Uterus (tissue), 3 donors: ENCODE measurements at regions not wholly inside any gene's neighbourhood (a gene's known extent, or its start where the extent isn't known, plus 50 kb on each side); places are given as distances from the start of the nearest gene placed in this dataset.

ENCODE experiments used
- DNase-seq, 2 donors: peaks; one replicate each; pipeline ENCODE4 v3.0.0-alpha.2; 2019 to 2020
- H3K27ac ChIP-seq, 2 donors: fragments of 200-600 bp; sonication (generic); 1 replicate in 1 of 2; 2 replicates in 1 of 2; pipeline ENCODE4 v1.5.1; 2016 to 2018
- H3K27me3 ChIP-seq, 2 donors: fragments of 200-600 bp; sonication (generic); one replicate each; pipeline ENCODE4 v1.5.1; 2018 to 2019; ENCODE audit warnings: control low read depth in 1 of 2
- H3K36me3 ChIP-seq, 2 donors: fragments of 200-600 bp; sonication (generic); one replicate each; pipeline ENCODE4 v1.5.1; 2019; ENCODE audit warnings: control low read depth in 1 of 2
- H3K4me1 ChIP-seq, 2 donors: fragments of 200-600 bp; sonication (generic); one replicate each; pipeline ENCODE4 v1.5.1; 2018 to 2019; ENCODE audit warnings: control low read depth in 1 of 2
- H3K4me3 ChIP-seq, 2 donors: fragments of 200-600 bp; sonication (generic); 1 replicate in 1 of 2; 2 replicates in 1 of 2; pipeline ENCODE4 v1.5.1; 2018 to 2019; ENCODE audit warnings: mild to moderate bottlenecking in 1 of 2
- H3K9me3 ChIP-seq, 2 donors: fragments of 200-600 bp; sonication (generic); one replicate each; pipeline ENCODE4 v1.5.1; 2019; ENCODE audit warnings: control low read depth in 1 of 2
- POLR2A ChIP-seq, 2 donors: fragments of 450-650 bp; IDR thresholded peaks; one replicate each; pipeline ENCODE4 v1.6.1; 2016; ENCODE audit warnings: antibody characterized with exemption in 2 of 2, mild to moderate bottlenecking in 1 of 2, moderate library complexity in 1 of 2
- intact Hi-C: fragments of 100-400 bp; cut with DNase I; formaldehyde crosslinking; loops from one replicate; pipeline ENCODE4 v1.15.1; 2023; ENCODE audit warnings: low total_unique reads
- TF ChIP-seq, protein P1 (sequence below), 4 experiments: fragments of 200-600 bp in 2 of 4; fragments of 450-650 bp in 2 of 4; sonication (generic) in 2 of 4; IDR thresholded peaks; one replicate each; pipeline ENCODE4 v1.5.1; 2016 to 2019; ENCODE audit warnings: antibody characterized with exemption in 4 of 4, mild to moderate bottlenecking in 2 of 4, moderate library complexity in 1 of 4
- donor health status: DM: yes; HTN: yes; CAD: no.

DNA sequence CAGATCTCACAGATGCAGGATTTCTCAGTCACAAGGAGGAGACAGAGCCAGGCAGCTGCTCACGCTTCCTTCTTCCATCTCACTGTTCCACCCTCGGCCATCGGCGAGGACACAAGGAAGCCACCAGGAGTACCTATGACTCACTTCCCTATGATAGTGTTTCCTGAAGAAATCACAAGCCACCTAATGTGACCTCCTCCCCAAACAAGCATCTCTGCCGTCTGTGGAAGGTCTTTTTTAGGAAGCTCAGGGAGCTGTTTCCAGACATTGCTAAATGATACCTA is 672.7 kb downstream of the TBC1D22A start:
- Histone ChIP-seq H3K27ac (no peak overlapping the region), H3K27me3 (no peaks in the 10 kb centered on the region), H3K4me3 (no peak overlapping the region), H3K4me1 (no peaks in the 10 kb centered on the region), H3K36me3 (no peaks in the 10 kb centered on the region), H3K9me3 (no peaks in the 10 kb centered on the region)
- no peak for TF ChIP-seq POLR2A (IDR thresholded peaks at IDR 0.05)
- TF ChIP-seq, protein P1, sequence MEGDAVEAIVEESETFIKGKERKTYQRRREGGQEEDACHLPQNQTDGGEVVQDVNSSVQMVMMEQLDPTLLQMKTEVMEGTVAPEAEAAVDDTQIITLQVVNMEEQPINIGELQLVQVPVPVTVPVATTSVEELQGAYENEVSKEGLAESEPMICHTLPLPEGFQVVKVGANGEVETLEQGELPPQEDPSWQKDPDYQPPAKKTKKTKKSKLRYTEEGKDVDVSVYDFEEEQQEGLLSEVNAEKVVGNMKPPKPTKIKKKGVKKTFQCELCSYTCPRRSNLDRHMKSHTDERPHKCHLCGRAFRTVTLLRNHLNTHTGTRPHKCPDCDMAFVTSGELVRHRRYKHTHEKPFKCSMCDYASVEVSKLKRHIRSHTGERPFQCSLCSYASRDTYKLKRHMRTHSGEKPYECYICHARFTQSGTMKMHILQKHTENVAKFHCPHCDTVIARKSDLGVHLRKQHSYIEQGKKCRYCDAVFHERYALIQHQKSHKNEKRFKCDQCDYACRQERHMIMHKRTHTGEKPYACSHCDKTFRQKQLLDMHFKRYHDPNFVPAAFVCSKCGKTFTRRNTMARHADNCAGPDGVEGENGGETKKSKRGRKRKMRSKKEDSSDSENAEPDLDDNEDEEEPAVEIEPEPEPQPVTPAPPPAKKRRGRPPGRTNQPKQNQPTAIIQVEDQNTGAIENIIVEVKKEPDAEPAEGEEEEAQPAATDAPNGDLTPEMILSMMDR (IDR thresholded peaks at IDR 0.05), result no peak
- intact Hi-C loops, result no loop called here
- no peak for DNase-seq

DNA sequence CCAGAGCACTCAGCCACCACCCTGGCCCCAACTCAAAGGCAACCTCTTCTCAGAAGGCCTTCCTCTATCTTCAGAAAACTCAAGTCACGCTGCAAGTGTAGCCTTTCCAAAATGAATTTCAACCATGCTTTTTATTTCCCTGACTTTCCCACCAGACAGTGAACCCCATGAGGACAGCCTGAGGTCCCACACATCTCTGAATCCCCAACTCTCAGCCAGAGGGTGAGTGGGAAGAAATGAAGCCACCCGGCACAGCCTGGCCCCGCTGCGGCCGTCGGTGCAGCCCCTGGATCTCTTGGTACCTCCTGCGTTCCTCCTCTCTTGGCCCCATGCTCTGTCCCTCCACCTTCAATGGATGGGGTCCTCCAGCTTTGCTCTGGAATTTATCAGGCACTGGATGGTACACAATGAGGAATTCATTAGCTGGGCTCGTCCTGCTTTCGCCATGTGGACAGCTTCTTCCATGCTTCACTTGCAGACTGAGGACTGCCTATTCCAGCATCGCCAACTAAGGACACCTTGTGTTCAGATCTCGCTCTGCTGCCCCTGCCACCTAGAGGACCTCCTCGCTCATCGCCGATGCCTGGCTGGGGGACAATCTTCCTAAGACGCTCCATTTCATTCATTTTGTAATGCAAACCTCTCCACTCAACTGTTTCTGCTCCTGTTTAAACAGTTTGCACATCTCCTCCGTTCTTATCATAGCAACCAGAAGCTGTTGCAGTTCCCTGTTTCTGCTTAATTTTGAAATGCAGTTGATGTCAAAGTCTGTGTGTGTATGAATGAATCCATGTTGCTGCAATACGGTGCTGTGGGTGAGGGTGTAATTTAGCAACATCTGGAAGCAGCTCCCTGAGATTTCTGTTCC is 672.1 kb downstream of the TBC1D22A start:
- TF ChIP-seq, protein P1 (IDR thresholded peaks at IDR 0.05), result no peak
- no peak for TF ChIP-seq POLR2A (IDR thresholded peaks at IDR 0.05)
- Histone ChIP-seq H3K27me3 (no peaks in the 10 kb centered on the region), H3K4me1 (no peaks in the 10 kb centered on the region), H3K9me3 (no peaks in the 10 kb centered on the region), H3K4me3 (no peak overlapping the region), H3K27ac (no peak overlapping the region), H3K36me3 (no peaks in the 10 kb centered on the region)
- intact Hi-C loops, result no loop called here
- no peak for DNase-seq

GRCh38 chr22:47433627-47434026 is 671.2 kb downstream of the TBC1D22A start:
- H3K27me3 ChIP-seq, result no peaks in the 10 kb centered on the region
- H3K9me3 ChIP-seq, result no peaks in the 10 kb centered on the region
- H3K27ac ChIP-seq, result no peak overlapping the region
- intact Hi-C loops, result no loop called here
- no peak for DNase-seq
- no peak for TF ChIP-seq POLR2A (IDR thresholded peaks at IDR 0.05)
- TF ChIP-seq, protein P1 (IDR thresholded peaks at IDR 0.05), result no peak
- no peak overlapping the region for H3K4me3 ChIP-seq
- no peaks in the 10 kb centered on the region for H3K4me1 ChIP-seq
- H3K36me3 ChIP-seq, result no peaks in the 10 kb centered on the region

GRCh38 chr22:47432683-47433082 is 670.2 kb downstream of the TBC1D22A start:
- Histone ChIP-seq H3K27me3 (no peaks in the 10 kb centered on the region), H3K4me1 (no peaks in the 10 kb centered on the region), H3K4me3 (no peak overlapping the region), H3K9me3 (no peaks in the 10 kb centered on the region), H3K27ac (no peak overlapping the region), H3K36me3 (no peaks in the 10 kb centered on the region)
- TF ChIP-seq, protein P1 (IDR thresholded peaks at IDR 0.05), result no peak
- TF ChIP-seq POLR2A (IDR thresholded peaks at IDR 0.05), result no peak
- no peak for DNase-seq
- intact Hi-C loops, result no loop called here

- no peaks in the 10 kb centered on the region for H3K36me3 ChIP-seq
- H3K27me3 ChIP-seq, result no peaks in the 10 kb centered on the region
- intact Hi-C loops, result no loop called here
- no peaks in the 10 kb centered on the region for H3K4me1 ChIP-seq
- no peak for TF ChIP-seq POLR2A (IDR thresholded peaks at IDR 0.05)
- TF ChIP-seq, protein P1 (IDR thresholded peaks at IDR 0.05), result no peak
- no peak overlapping the region for H3K4me3 ChIP-seq
- DNase-seq, result no peak
- no peak overlapping the region for H3K27ac ChIP-seq
- no peaks in the 10 kb centered on the region for H3K9me3 ChIP-seq
These were observed 661.7 kb downstream of the TBC1D22A start for GRCh38 chr22:47423861-47424820.
